ENCODE measurements at regions not wholly inside any gene's neighbourhood (a gene's known extent, or its start where the extent isn't known, plus 50 kb on each side); places are given as distances from the start of the nearest gene placed in this dataset.

GRCh38 chr13:76596216-76596615, 290.0 kb downstream of the KCTD12 start:
- H2BK15ac ChIP-seq (ENCODE audit: low read depth, low read length), result no peak overlapping the region
- H3K9ac ChIP-seq (ENCODE audit: extremely low read depth, insufficient read length, low read length), result no peak overlapping the region
- no peak overlapping the region for H2AFZ ChIP-seq (ENCODE audit: low read length)
- H3K4me1 ChIP-seq (ENCODE audit: insufficient read depth, low read length), result no peaks in the 10 kb centered on the region
- H3K9me3 Mint-ChIP-seq, result no peaks in the 10 kb centered on the region; a peak in 1 of 5 replicates
- no peaks in the 10 kb centered on the region for H3K27me3 Mint-ChIP-seq (ENCODE audit: low read depth)
- H3K4me3 Mint-ChIP-seq, result no peak overlapping the region
- no CpG with 5 or more reads among the region's 1 CpG for WGBS (ENCODE audit: extremely low coverage, insufficient read length, low lambda C conversion rate)
- H3T11ph ChIP-seq (ENCODE audit: low read length), result no peak overlapping the region
- H2AK5ac ChIP-seq (ENCODE audit: insufficient read length, low read length), result no peak overlapping the region
- H2BK5ac ChIP-seq (ENCODE audit: insufficient read length, low read length), result no peak overlapping the region
- no peaks in the 10 kb centered on the region for H3K27me3 ChIP-seq (ENCODE audit: insufficient read depth, low read length)
- H2BK120ac ChIP-seq (ENCODE audit: low read depth, low read length, poor library complexity, severe bottlenecking), result no peak overlapping the region
- no peak overlapping the region for H4K5ac ChIP-seq (ENCODE audit: insufficient read length, low read depth, low read length)
- H3K4ac ChIP-seq (ENCODE audit: low read depth, low read length), result no peak overlapping the region
- no peak for TF ChIP-seq CTCF (conservative IDR thresholded peaks at IDR 0.05)
- H3K23ac ChIP-seq (ENCODE audit: insufficient read length, low read depth, low read length), result no peak overlapping the region
- DNase-seq, result no peak
- H3K56ac ChIP-seq (ENCODE audit: insufficient read length, low read depth, low read length), result no peak overlapping the region
- H3K36me3 Mint-ChIP-seq (ENCODE audit: insufficient read depth in 1 of 3, low read depth in 3 of 3), result no peaks in the 10 kb centered on the region
- H3K79me2 ChIP-seq (ENCODE audit: insufficient read depth, low read length), result no peaks in the 10 kb centered on the region
- no peaks in the 10 kb centered on the region for H3K4me1 Mint-ChIP-seq
- H2BK20ac ChIP-seq (ENCODE audit: low read depth, low read length, poor library complexity, severe bottlenecking), result no peak overlapping the region
- no peak overlapping the region for H3K27ac ChIP-seq (ENCODE audit: insufficient read length, low read depth, low read length)
- no peak overlapping the region for H4K91ac ChIP-seq (ENCODE audit: insufficient read length, low read depth, low read length)
- H3K14ac ChIP-seq (ENCODE audit: insufficient read depth, low read length), result no peak overlapping the region
- H3K18ac ChIP-seq (ENCODE audit: insufficient read length, low read depth, low read length), result no peak overlapping the region
- no peak overlapping the region for H2BK12ac ChIP-seq (ENCODE audit: insufficient read length, low read depth, low read length)
- no peak overlapping the region for H3K27ac Mint-ChIP-seq
- H3K9me3 ChIP-seq (ENCODE audit: control insufficient read depth, low read depth, low read length), result no peaks in the 10 kb centered on the region
- no peak overlapping the region for H4K8ac ChIP-seq (replicated peaks; ENCODE audit: insufficient read length, low read depth, low read length)
- H3K79me1 ChIP-seq (ENCODE audit: insufficient read depth, low read depth, low read length, poor library complexity, severe bottlenecking), result no peaks in the 10 kb centered on the region
- no peaks in the 10 kb centered on the region for H4K20me1 ChIP-seq (ENCODE audit: control insufficient read depth, insufficient read depth, insufficient read length)
- no peaks in the 10 kb centered on the region for H3K23me2 ChIP-seq (ENCODE audit: insufficient read length, low read depth, low read length, poor library complexity, severe bottlenecking)
- no peak overlapping the region for H3K4me2 ChIP-seq (ENCODE audit: insufficient read depth, insufficient read length, low read length)
